GM19463 (cell line): ENCODE measurements at regions not wholly inside any gene's neighbourhood (a gene's known extent, or its start where the extent isn't known, plus 50 kb on each side); places are given as distances from the start of the nearest gene placed in this dataset.
"Not testable (repeated sequence)": the region's sequence is repeated elsewhere in the genome, so short reads cannot be mapped to it uniquely, and the experiment has no call there.

Experiments
- ATAC-seq: cut with Tn5 transposase; IDR thresholded peaks from one replicate; pipeline ENCODE4 v1.9.1; 2021; ENCODE audit warnings: mild to moderate bottlenecking, moderate library complexity; ENCODE audit not compliant: unreplicated experiment

- no peak for ATAC-seq
These were observed 114.2 kb upstream of the BEND6 start for GRCh38 chr6:56840467-56841380.

GRCh38 chr6:56839533-56840183 is 115.2 kb upstream of the BEND6 start:
- no peak for ATAC-seq

GRCh38 chr6:56838965-56839364 is 115.9 kb upstream of the BEND6 start:
- ATAC-seq, result no peak

- ATAC-seq, result no peak
These were observed 116.8 kb upstream of the BEND6 start for GRCh38 chr6:56838016-56838555.

GRCh38 chr6:56837322-56837894 is 117.5 kb upstream of the BEND6 start:
- ATAC-seq, result no peak

- ATAC-seq, result no peak
These were observed 119.3 kb upstream of the BEND6 start for GRCh38 chr6:56835612-56836011.

- no peak for ATAC-seq
These were observed 121.0 kb upstream of the BEND6 start for GRCh38 chr6:56833873-56834272.

- no peak for ATAC-seq
These were observed 121.6 kb upstream of the BEND6 start for GRCh38 chr6:56833127-56833791.

GRCh38 chr6:56832225-56832624 is 122.7 kb upstream of the BEND6 start:
- no peak for ATAC-seq

GRCh38 chr6:56831334-56831733 is 123.6 kb upstream of the BEND6 start:
- no peak for ATAC-seq

GRCh38 chr6:56827908-56828649 is 126.8 kb upstream of the BEND6 start:
- ATAC-seq, result no peak

- ATAC-seq, result not testable (repeated sequence)
These were observed 130.5 kb upstream of the BEND6 start for GRCh38 chr6:56824431-56824830.

- no peak for ATAC-seq
These were observed 133.9 kb upstream of the BEND6 start for GRCh38 chr6:56821005-56821432.

- no peak for ATAC-seq
These were observed 134.8 kb upstream of the BEND6 start for GRCh38 chr6:56820060-56820459.

GRCh38 chr6:56819604-56820003 is 135.3 kb upstream of the BEND6 start:
- ATAC-seq, result no peak

- ATAC-seq, result no peak
These were observed 138.5 kb upstream of the BEND6 start for GRCh38 chr6:56816370-56816769.

- no peak for ATAC-seq
These were observed 139.5 kb upstream of the BEND6 start for GRCh38 chr6:56815436-56815835.

GRCh38 chr6:56814802-56815201 is 140.1 kb upstream of the BEND6 start:
- ATAC-seq, result peak; percentile 7

- peak; percentile 64 for ATAC-seq
These were observed 140.6 kb upstream of the BEND6 start for GRCh38 chr6:56814308-56814707.

- ATAC-seq, result not testable (repeated sequence)
These were observed 142.1 kb upstream of the BEND6 start for GRCh38 chr6:56812851-56813250.
